C1 segment of cervical spinal cord (tissue), 14 donors: ENCODE measurements at regions not wholly inside any gene's neighbourhood (a gene's known extent, or its start where the extent isn't known, plus 50 kb on each side); places are given as distances from the start of the nearest gene placed in this dataset.

Experiments used
- DNase-seq, 14 donors: peaks; one replicate each; lab custom pipeline; 2025; lab: John Stamatoyannopoulos, UW

GRCh38 chr17:12376276-12376675 lies 289.4 kb upstream of the MYOCD start:
- no peak for DNase-seq

- no peak for DNase-seq
Observed at GRCh38 chr17:12386225-12386624, 279.5 kb upstream of the MYOCD start.

GRCh38 chr17:12388226-12388625 lies 277.5 kb upstream of the MYOCD start:
- no peak for DNase-seq

- no peak for DNase-seq
Observed at GRCh38 chr17:12389421-12389820, 276.3 kb upstream of the MYOCD start.

GRCh38 chr17:12390631-12391030 lies 275.1 kb upstream of the MYOCD start:
- DNase-seq, result no peak

GRCh38 chr17:12391468-12391867 lies 274.2 kb upstream of the MYOCD start:
- no peak for DNase-seq

- no peak for DNase-seq
Observed at GRCh38 chr17:12395733-12396354, 269.8 kb upstream of the MYOCD start.

- DNase-seq, result no peak
Observed at GRCh38 chr17:12398441-12399051, 267.1 kb upstream of the MYOCD start.

GRCh38 chr17:12402963-12403622 lies 262.6 kb upstream of the MYOCD start:
- no peak for DNase-seq

DNA sequence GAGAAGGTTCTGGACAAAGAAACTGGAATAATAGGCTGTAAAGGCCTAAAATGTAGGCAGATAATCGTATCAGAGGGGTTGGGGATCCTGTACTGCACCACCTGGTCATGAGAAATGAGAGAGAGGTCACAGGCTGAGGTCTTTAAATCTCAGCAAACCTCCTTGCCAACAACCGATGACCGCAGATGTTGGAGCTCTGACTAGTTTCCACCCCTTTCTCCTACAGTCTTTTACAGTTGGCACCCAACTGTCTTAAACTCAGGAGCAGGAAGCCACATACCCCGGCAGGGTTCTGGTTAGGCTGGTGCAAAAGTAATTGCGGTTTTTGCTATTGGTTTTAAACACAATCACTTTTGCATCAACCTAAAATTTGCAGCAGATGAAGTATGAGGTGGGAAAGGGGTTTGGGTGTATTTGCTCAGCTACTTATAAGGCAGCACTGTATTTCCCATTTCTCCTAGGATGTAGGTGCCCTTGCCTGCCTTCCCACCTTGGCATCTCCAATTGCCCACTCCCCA lies 261.8 kb upstream of the MYOCD start:
- no peak for DNase-seq

DNA sequence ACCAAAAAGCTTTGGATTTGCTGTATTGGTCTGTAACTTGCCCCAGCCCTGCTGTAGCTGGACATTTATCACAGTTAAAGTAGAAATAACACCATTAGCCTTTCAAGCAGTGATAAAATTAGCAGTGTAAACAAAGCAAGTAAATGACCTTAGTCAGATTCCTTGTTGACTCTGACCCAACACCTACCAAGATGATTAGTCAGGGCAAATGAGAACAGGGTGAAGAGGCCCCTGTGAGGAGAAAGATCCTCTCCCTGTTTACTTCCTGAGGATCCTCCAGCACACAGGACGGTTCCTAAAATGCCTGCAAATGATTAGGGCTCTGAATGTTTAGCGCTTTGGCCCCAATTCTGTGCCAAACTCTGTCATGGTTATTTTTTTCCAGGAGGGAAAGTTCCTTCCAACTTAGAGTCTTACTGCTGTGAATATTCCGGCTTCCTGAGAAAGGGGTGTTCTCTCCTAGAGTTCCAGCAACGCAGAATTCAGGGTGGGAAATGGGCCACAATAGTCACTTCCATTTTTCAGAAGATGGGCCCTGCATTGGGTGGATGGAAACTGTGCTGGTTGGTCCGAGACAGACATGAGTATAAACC lies 259.0 kb upstream of the MYOCD start:
- DNase-seq, result no peak

DNA sequence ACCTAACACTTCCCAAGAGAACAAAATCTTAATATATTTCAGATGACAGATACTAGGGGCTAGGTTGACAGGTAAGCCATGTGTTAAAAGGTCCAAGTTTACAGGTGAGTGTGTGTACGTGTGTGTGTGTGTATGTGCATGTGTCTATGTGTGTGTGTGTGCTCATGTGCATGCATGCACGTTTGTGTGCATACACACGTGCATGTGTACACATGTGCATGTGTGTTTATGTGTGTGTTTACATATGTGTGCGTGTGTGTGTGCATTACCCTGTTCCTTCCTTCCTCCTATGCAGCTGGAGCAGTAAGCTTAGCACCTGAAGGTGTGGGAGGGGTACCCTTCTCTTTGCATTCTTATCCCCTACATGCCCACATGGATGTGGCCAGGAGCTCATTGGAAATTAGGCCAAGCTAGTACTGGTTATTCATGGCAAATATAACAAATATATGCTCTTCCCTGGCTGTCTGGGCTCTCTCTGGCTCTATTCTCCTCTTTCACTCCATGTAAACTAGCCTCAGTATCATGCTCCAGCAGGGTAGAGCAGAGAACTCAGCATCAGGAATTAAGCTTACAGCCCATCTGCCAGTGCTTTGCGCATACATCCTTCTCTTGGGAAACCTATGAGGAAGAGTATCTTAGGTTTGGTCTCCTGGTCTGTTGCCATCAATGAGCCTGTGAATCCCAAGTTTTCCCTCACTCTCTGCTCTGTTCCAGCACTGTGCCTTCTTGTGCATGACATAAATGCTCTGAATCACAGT lies 258.0 kb upstream of the MYOCD start:
- DNase-seq, result no peak

GRCh38 chr17:12409082-12409481 lies 256.6 kb upstream of the MYOCD start:
- no peak for DNase-seq

- no peak for DNase-seq
Observed at GRCh38 chr17:12410717-12411116, 255.0 kb upstream of the MYOCD start.

DNA sequence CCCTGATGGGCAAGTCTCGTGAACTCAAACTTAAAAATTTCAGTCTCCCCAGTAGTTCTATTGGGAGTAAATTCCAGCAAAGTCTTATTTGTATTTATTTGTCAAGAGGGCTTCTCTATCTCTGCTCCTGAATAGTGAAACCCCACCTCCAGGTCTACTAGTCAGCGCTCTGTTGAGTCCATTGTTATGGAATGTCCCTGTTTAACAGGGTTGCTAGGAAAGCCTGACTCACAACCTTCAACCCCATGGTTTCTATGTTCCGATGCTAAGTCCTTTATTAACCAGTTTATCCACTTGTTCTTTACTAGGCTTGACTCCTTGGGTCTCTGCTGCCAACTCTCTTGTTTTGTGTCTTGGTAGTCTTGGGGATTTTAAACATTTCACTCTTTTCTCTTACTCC lies 250.7 kb upstream of the MYOCD start:
- no peak for DNase-seq

DNA sequence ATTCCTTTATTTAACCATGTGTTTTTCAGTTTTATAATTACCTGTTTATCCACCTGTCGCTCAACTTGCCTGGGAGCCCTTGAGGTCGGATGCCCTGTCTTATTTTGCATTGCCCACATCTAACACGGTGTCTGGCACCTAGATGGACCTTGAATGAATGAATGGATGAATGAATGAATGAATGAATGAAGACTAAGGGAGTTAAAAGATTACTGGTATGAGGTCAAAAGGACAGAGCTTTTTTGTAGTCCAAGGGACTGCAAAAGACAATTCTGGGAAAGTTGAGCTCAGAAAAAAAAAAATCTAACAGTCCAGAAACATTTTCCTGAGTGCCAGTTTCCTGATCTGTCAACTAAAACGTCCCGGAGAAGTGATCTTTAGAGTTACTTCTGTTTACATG lies 244.6 kb upstream of the MYOCD start:
- no peak for DNase-seq

- peak in 1 of 14 donors; percentile 1 for DNase-seq
Observed at GRCh38 chr17:12421646-12422306, 243.9 kb upstream of the MYOCD start.

- DNase-seq, result no peak
Observed at GRCh38 chr17:12422651-12423050, 243.0 kb upstream of the MYOCD start.

DNA sequence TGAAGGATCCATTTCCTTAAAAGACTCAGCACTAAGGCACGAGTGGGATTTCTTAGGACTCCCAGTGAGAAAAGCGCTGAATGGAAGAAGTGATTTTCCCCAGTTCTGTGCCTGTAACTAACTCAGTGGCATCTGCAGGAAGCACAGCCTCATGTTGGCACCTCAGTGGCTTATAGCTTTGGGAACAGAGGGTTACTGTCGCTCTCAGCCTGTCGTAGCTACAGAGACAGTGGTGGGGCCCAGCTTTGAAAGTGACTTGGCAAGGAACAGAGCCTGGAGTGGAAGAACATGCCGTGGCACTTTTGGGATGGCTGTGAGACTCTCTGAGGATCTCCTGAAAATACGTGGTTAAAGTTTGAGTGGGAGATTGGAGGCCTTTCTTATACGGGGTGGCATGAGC lies 242.4 kb upstream of the MYOCD start:
- no peak for DNase-seq

DNA sequence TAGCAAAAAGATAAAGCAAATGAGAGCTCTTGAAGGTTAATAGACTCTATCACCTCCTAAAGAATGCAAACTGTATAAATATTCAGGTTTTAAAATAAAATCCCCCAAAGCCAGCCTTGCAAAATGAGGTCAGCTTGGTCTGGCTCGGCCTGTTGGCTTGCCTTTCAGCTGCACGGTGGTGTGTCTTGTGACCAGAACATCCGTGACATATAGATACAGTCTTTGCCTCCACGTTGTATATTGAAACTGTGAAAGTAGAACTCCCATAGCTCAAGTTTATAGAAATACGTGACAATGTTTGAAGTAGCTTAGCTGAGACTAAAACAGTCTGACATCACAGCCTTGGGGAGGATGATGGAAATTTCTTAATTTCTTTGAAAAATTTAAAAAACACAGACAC lies 236.6 kb upstream of the MYOCD start:
- no peak for DNase-seq

DNA sequence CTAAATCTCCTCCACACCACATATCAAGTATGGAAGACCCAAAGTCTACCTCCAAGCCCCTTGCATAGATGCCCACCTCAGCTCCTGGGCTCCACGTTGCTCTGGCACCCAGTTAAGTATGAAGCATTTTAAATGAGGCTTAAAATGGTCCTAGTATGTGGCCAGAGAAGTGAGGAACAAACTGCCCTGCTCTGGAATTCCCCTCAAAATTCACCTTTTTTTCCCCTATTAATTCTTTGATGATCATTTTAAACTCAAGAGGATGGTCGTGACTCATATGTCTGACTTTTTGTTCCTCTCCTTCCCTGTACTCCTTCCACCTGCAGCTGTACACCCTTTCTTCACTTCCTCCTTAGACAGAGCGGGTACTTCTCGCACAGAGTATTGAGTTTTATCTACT lies 234.5 kb upstream of the MYOCD start:
- DNase-seq, result no peak
